GM10266 (cell line): ENCODE measurements at regions not wholly inside any gene's neighbourhood (a gene's known extent, or its start where the extent isn't known, plus 50 kb on each side); places are given as distances from the start of the nearest gene placed in this dataset.

ENCODE experiments used
- DNase-seq: peaks from one replicate; pipeline ENCODE4 v3.0.0; 2012; ENCODE audit errors: extremely low spot score
- TF ChIP-seq, protein P1 (sequence below): IDR thresholded peaks from 2 replicates; pipeline ENCODE4 v1.5.1; 2012; ENCODE audit warnings: mild to moderate bottlenecking, low read depth; ENCODE audit not compliant: control insufficient read depth, insufficient read depth; ENCODE audit errors: missing control alignments

- DNase-seq: no peak
- TF ChIP-seq, protein P1, sequence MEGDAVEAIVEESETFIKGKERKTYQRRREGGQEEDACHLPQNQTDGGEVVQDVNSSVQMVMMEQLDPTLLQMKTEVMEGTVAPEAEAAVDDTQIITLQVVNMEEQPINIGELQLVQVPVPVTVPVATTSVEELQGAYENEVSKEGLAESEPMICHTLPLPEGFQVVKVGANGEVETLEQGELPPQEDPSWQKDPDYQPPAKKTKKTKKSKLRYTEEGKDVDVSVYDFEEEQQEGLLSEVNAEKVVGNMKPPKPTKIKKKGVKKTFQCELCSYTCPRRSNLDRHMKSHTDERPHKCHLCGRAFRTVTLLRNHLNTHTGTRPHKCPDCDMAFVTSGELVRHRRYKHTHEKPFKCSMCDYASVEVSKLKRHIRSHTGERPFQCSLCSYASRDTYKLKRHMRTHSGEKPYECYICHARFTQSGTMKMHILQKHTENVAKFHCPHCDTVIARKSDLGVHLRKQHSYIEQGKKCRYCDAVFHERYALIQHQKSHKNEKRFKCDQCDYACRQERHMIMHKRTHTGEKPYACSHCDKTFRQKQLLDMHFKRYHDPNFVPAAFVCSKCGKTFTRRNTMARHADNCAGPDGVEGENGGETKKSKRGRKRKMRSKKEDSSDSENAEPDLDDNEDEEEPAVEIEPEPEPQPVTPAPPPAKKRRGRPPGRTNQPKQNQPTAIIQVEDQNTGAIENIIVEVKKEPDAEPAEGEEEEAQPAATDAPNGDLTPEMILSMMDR: no peak
Observed at GRCh38 chr6:4614637-4615036, 161.6 kb upstream of the CDYL start.

DNA sequence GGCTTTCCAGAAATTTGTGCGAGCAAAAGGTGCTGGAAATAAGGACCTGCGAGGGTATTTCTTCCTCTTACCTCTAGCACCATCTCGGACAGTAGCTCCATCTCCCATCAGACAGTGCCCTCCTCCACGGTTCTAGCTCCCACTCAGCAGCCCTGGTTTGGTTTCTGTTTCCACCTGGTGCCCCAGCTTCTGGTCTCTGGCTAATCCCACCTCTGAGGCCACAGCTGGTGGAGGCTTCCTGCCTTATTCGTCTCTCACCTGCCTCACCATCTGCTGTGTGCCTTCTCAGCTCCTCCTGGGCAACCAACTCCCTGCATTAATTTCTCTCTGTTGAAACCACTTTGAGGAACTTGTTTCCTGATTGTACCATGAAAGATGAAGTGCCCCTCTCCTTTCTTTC, 162.4 kb upstream of the CDYL start:
- TF ChIP-seq, protein P1: no peak
- no peak for DNase-seq

- no peak for DNase-seq
- TF ChIP-seq, protein P1: no peak
Observed at GRCh38 chr6:4613381-4613780, 162.8 kb upstream of the CDYL start.

- TF ChIP-seq, protein P1: no peak
- no peak for DNase-seq
Observed at GRCh38 chr6:4612636-4613171, 163.5 kb upstream of the CDYL start.

DNA sequence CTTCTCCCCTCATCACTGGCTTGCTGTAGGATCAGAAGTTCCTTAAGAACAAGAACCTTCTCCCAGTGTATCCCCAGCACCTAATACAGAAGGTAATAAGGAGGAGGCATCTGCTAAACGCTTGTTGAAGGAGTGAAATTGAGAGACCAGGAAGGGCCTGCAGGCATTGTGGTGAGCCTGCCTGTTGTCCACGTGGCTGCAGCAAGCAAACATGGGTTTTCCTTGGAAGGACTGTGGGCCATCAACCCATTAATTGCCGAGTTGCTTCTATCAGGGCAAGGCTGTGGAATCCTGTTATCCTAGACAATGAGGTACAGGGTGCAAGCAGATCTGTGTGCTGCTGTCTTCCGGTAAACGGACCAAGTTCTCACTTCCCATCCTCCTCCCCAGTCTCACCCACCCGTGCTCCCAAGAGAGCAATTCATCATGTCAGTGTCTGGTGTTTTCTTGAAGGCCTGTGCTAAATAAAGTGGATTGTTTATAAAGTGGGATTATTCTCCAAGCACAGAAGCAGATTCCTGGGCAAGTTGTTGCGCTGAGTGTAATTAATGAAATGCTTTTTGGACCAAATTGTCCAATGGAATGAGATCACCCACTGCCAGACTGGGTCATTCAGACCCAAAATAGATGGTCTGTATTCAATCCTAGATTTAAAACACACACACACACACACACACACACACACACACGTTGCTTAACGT, 164.6 kb upstream of the CDYL start:
- TF ChIP-seq, protein P1: no peak
- no peak for DNase-seq

- TF ChIP-seq, protein P1: no peak
Observed at GRCh38 chr6:4610256-4610655, 165.9 kb upstream of the CDYL start.

DNA sequence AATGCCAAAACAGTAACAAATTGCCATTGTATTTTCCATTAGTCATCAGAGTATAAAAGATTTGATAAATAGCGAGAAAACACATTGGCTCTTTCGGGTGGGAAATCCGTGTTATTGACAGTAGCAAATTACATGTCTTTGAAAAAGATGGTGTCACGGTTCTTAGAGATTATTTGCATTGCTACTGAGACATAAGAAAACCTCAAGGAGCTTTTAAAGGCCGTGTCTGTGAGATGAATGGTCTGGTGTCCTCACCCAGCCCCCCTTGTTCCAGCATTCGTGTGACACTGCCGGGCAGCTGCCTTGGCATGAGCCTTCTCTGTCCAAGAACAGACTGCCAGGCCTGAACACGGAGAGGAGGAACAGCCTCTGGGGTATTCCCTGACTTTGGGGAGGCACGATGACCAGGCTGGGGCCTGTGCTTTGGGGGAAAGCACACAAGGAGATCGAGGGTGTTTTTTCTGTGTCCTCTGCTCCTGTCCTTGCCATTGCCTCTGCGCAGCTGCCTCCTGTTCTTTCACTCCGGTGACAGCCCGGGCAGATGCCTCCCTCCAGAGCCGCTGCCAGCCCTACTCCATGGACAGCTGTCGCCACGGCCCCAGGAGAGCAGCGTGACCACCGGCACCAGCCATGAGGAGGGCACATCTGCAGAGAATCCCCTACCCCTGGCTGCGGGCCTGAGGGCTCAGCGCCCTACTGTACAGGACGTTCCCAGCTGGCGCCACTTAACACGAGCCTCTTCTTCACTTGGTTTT, 167.7 kb upstream of the CDYL start:
- TF ChIP-seq, protein P1: no peak

More at GRCh38 chr6:4610256-4610655, 165.9 kb upstream of the CDYL start:
- no peak for DNase-seq

More for the DNA sequence above, 167.7 kb upstream of the CDYL start:
- no peak for DNase-seq
